Right lobe of liver (tissue), 4 donors: ENCODE measurements at regions not wholly inside any gene's neighbourhood (a gene's known extent, or its start where the extent isn't known, plus 50 kb on each side); places are given as distances from the start of the nearest gene placed in this dataset.

Experiments used
- CTCF ChIP-seq, 4 donors: fragments of 200-600 bp in 3 of 4; fragments of 450-650 bp in 1 of 4; IDR thresholded peaks; one replicate each; pipeline versions ENCODE4 v1.5.1 to v1.8.0; 2016 to 2022; ENCODE audit warnings: antibody characterized with exemption in 4 of 4, mild to moderate bottlenecking in 2 of 4
- POLR2A ChIP-seq: fragments of 450-650 bp; IDR thresholded peaks from one replicate; pipeline ENCODE4 v1.6.1; 2017; ENCODE audit warnings: antibody characterized with exemption, mild to moderate bottlenecking
- donor health status: DM: no; HTN: no; CAD: no.
- donor health status: DM: no; HTN: no; CAD: no.
- donor health status: DM: no; HTN: yes; CAD: no.

- TF ChIP-seq CTCF (IDR thresholded peaks at IDR 0.05) (no peak), POLR2A (no peak)
Observed at GRCh38 chr18:68504441-68505177, 210.3 kb downstream of the TMX3 start.
